GM23338 (cell line): ENCODE measurements at regions not wholly inside any gene's neighbourhood (a gene's known extent, or its start where the extent isn't known, plus 50 kb on each side); places are given as distances from the start of the nearest gene placed in this dataset.

Experiments
- ATAC-seq: fragments of 200-7000 bp; cut with Tn5 transposase; 3 replicates; pipeline ENCODE4 v1.9.1; 2020
- DNase-seq: peaks from one replicate; pipeline ENCODE4 v3.0.0-alpha.2; 2015; ENCODE audit warnings: low spot score
- H2AFZ ChIP-seq: fragments of 200-600 bp; sonication (generic); 2 replicates; pipeline ENCODE4 v1.8.0; 2016; ENCODE audit warnings: antibody characterized with exemption, mild to moderate bottlenecking, moderate library complexity
- H3F3A ChIP-seq: fragments of 200-600 bp; sonication (generic); replicated peaks from 2 replicates; pipeline ENCODE4 v1.8.0; 2017; ENCODE audit warnings: antibody characterized with exemption, mixed run types, low read depth
- H3K27ac ChIP-seq: fragments of 200-600 bp; sonication (generic); 2 replicates; pipeline ENCODE4 v1.6.1; 2016; ENCODE audit warnings: low read depth
- H3K27me3 ChIP-seq: fragments of 200-600 bp; sonication (generic); 2 replicates; pipeline ENCODE4 v1.8.0; 2016; ENCODE audit warnings: mild to moderate bottlenecking, mixed run types, moderate library complexity; ENCODE audit not compliant: insufficient read depth
- H3K36me3 ChIP-seq: fragments of 200-600 bp; sonication (generic); 2 replicates; pipeline ENCODE4 v1.8.0; 2016; ENCODE audit warnings: mild to moderate bottlenecking; ENCODE audit not compliant: insufficient read depth
- H3K4me1 ChIP-seq: fragments of 200-600 bp; sonication (generic); 2 replicates; pipeline ENCODE4 v1.8.0; 2016; ENCODE audit warnings: mild to moderate bottlenecking, moderate library complexity; ENCODE audit not compliant: insufficient read depth
- H3K4me2 ChIP-seq: fragments of 200-600 bp; sonication (generic); 2 replicates; pipeline ENCODE4 v1.7.1; 2017; ENCODE audit warnings: mixed run types
- H3K4me3 ChIP-seq: fragments of 200-600 bp; sonication (generic); 2 replicates; pipeline ENCODE4 v1.6.1; 2016; ENCODE audit warnings: mixed run types
- H3K79me2 ChIP-seq: fragments of 200-600 bp; sonication (generic); replicated peaks from 2 replicates; pipeline ENCODE4 v1.8.0; 2017; ENCODE audit warnings: mild to moderate bottlenecking; ENCODE audit not compliant: insufficient read depth
- H3K9me2 ChIP-seq: fragments of 200-600 bp; sonication (generic); 2 replicates; pipeline ENCODE4 v1.8.0; 2017; ENCODE audit not compliant: insufficient read depth
- H4K20me1 ChIP-seq: fragments of 200-600 bp; sonication (generic); replicated peaks from 2 replicates; pipeline ENCODE4 v1.8.0; 2017; ENCODE audit warnings: mild to moderate bottlenecking; ENCODE audit not compliant: insufficient read depth
- H3K27ac Mint-ChIP-seq: 2 replicates; pipeline ENCODE4 v1.8.0; 2020; ENCODE audit warnings: inconsistent platforms, mild to moderate bottlenecking, moderate library complexity, mixed read lengths
- H3K27me3 Mint-ChIP-seq: 3 replicates; pipeline ENCODE4 v1.8.0; 2022; ENCODE audit warnings: low read depth, mild to moderate bottlenecking, moderate library complexity, mixed read lengths, inconsistent platforms; ENCODE audit not compliant: insufficient read depth, poor library complexity
- H3K36me3 Mint-ChIP-seq: 3 replicates; pipeline ENCODE4 v1.8.0; 2021; ENCODE audit warnings: low read depth, mild to moderate bottlenecking, inconsistent platforms, moderate library complexity, mixed read lengths
- H3K4me1 Mint-ChIP-seq: 3 replicates; pipeline ENCODE4 v1.8.0; 2020; ENCODE audit warnings: mild to moderate bottlenecking, inconsistent platforms, mixed read lengths
- H3K4me3 Mint-ChIP-seq: 3 replicates; pipeline ENCODE4 v1.8.0; 2021; ENCODE audit warnings: moderate library complexity, mild to moderate bottlenecking, inconsistent platforms, mixed read lengths
- H3K9me3 Mint-ChIP-seq: 3 replicates; pipeline ENCODE4 v1.8.0; 2020; ENCODE audit warnings: moderate library complexity, mild to moderate bottlenecking, inconsistent platforms, mixed read lengths
- CREB1 ChIP-seq: fragments of 250-450 bp; sonication (Bioruptor Pico); IDR thresholded peaks from 2 replicates; pipeline ENCODE4 v1.5.0; 2020; ENCODE audit warnings: low read depth, mild to moderate bottlenecking, moderate library complexity
- EZH2 ChIP-seq: fragments of 200-600 bp; sonication (generic); IDR thresholded peaks from one replicate; pipeline ENCODE4 v1.8.0; 2017; ENCODE audit warnings: antibody characterized with exemption, mild to moderate bottlenecking, low read depth; ENCODE audit not compliant: unreplicated experiment
- EZH2phosphoT487 ChIP-seq: fragments of 200-600 bp; sonication (generic); IDR thresholded peaks from one replicate; pipeline ENCODE4 v1.8.1; 2018; ENCODE audit warnings: antibody characterized with exemption; ENCODE audit not compliant: unreplicated experiment
- JUNB ChIP-seq: IDR thresholded peaks from one replicate; pipeline ENCODE4 v1.6.1; 2016; ENCODE audit warnings: antibody characterized with exemption; ENCODE audit not compliant: unreplicated experiment
- NANOG ChIP-seq: IDR thresholded peaks from 2 replicates; pipeline ENCODE4 v1.6.1; 2016; ENCODE audit warnings: antibody characterized with exemption, borderline replicate concordance
- POLR2AphosphoS5 ChIP-seq: IDR thresholded peaks from 2 replicates; pipeline ENCODE4 v1.6.1; 2016; ENCODE audit warnings: antibody characterized with exemption, low read depth
- STAT1 ChIP-seq: IDR thresholded peaks from one replicate; pipeline ENCODE4 v1.6.1; 2016; ENCODE audit warnings: antibody characterized with exemption; ENCODE audit not compliant: unreplicated experiment
- ZNF114 ChIP-seq: fragments of 250-450 bp; sonication (Bioruptor Pico); IDR thresholded peaks from 2 replicates; pipeline ENCODE4 v1.5.0; 2020; ENCODE audit warnings: mild to moderate bottlenecking, moderate library complexity
- ZNF331 ChIP-seq: fragments of 250-450 bp; sonication (Bioruptor Pico); IDR thresholded peaks from 2 replicates; pipeline ENCODE4 v1.5.0; 2020; ENCODE audit warnings: low read depth, mild to moderate bottlenecking, moderate library complexity
- TF ChIP-seq, protein P1 (sequence below): IDR thresholded peaks from one replicate; pipeline ENCODE4 v1.6.1; 2018; ENCODE audit warnings: antibody characterized with exemption; ENCODE audit not compliant: unreplicated experiment
- TF ChIP-seq, protein P2 (sequence below): fragments of 250-450 bp; sonication (Bioruptor Pico); IDR thresholded peaks from 2 replicates; pipeline ENCODE4 v1.5.0; 2020; ENCODE audit warnings: mild to moderate bottlenecking, moderate library complexity
- TF ChIP-seq, protein P3 (sequence below), 2 experiments: fragments of 200-600 bp in 1 of 2; sonication (generic) in 1 of 2; conservative IDR thresholded peaks; 2 replicates each; pipeline versions ENCODE4 v1.5.1 to v1.6.1; 2016 to 2017; ENCODE audit warnings: antibody characterized with exemption in 2 of 2, low read depth in 2 of 2, mild to moderate bottlenecking in 2 of 2, moderate library complexity in 1 of 2
- TF ChIP-seq, protein P4 (sequence below): IDR thresholded peaks from 2 replicates; pipeline ENCODE4 v1.6.1; 2016; ENCODE audit warnings: antibody characterized with exemption

DNA sequence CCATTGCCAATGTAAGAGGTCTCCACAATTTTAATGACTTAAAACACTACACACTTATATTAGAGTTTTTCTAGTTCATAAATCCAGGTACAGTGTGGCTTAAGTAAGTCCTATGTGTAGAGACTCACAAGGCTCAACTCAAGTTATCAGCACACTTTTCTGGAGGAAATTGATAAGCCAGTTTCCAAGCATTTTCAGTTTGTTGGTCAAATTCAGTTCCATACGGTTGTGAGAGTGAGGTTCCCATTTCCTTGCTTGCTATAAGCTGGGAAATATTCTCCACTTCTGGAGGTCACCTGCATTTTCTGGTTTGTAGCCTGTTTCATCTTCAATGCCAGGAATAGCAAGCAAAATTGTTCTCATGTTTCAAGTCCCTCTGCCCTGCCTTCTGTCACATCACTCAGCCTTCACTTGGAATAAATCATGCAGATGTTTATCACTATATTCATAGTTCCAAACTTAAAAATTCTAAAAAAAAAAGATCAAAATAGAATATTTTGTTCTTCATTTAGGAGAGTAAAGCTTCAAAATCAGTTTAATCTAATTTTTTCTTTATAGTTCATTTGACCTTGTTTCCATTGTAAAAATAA is 1137.5 kb upstream of the INTU start:
- H3K27ac Mint-ChIP-seq = no peak overlapping the region
- Histone ChIP-seq H3K79me2 (no peaks in the 10 kb centered on the region), H3K36me3 (no peaks in the 10 kb centered on the region), H3K27me3 (no peaks in the 10 kb centered on the region), H3F3A (no peaks in the 10 kb centered on the region), H3K9me2 (0 out of 2 replicates have a peak, but pooled peaks cover 4% of the 10 kb centered on the region), H3K4me2 (no peak overlapping the region), H4K20me1 (no peaks in the 10 kb centered on the region), H3K4me1 (no peaks in the 10 kb centered on the region), H3K27ac (no peak overlapping the region), H2AFZ (no peak overlapping the region), H3K4me3 (no peak overlapping the region)
- ATAC-seq (no peak), DNase-seq (no peak)
- H3K36me3 Mint-ChIP-seq = peaks cover 3% of the 10 kb centered on the region; the same call in 1 of the 3 replicates
- no peak overlapping the region for H3K4me3 Mint-ChIP-seq
- TF ChIP-seq, protein P1, sequence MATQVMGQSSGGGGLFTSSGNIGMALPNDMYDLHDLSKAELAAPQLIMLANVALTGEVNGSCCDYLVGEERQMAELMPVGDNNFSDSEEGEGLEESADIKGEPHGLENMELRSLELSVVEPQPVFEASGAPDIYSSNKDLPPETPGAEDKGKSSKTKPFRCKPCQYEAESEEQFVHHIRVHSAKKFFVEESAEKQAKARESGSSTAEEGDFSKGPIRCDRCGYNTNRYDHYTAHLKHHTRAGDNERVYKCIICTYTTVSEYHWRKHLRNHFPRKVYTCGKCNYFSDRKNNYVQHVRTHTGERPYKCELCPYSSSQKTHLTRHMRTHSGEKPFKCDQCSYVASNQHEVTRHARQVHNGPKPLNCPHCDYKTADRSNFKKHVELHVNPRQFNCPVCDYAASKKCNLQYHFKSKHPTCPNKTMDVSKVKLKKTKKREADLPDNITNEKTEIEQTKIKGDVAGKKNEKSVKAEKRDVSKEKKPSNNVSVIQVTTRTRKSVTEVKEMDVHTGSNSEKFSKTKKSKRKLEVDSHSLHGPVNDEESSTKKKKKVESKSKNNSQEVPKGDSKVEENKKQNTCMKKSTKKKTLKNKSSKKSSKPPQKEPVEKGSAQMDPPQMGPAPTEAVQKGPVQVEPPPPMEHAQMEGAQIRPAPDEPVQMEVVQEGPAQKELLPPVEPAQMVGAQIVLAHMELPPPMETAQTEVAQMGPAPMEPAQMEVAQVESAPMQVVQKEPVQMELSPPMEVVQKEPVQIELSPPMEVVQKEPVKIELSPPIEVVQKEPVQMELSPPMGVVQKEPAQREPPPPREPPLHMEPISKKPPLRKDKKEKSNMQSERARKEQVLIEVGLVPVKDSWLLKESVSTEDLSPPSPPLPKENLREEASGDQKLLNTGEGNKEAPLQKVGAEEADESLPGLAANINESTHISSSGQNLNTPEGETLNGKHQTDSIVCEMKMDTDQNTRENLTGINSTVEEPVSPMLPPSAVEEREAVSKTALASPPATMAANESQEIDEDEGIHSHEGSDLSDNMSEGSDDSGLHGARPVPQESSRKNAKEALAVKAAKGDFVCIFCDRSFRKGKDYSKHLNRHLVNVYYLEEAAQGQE = no peak
- TF ChIP-seq STAT1 (no peak), NANOG (no peak), ZNF331 (no peak), EZH2 (no peak), ZNF114 (no peak), POLR2AphosphoS5 (no peak), JUNB (no peak), EZH2phosphoT487 (no peak), CREB1 (CRISPR knock-in tag) (no peak)
- TF ChIP-seq, protein P2, sequence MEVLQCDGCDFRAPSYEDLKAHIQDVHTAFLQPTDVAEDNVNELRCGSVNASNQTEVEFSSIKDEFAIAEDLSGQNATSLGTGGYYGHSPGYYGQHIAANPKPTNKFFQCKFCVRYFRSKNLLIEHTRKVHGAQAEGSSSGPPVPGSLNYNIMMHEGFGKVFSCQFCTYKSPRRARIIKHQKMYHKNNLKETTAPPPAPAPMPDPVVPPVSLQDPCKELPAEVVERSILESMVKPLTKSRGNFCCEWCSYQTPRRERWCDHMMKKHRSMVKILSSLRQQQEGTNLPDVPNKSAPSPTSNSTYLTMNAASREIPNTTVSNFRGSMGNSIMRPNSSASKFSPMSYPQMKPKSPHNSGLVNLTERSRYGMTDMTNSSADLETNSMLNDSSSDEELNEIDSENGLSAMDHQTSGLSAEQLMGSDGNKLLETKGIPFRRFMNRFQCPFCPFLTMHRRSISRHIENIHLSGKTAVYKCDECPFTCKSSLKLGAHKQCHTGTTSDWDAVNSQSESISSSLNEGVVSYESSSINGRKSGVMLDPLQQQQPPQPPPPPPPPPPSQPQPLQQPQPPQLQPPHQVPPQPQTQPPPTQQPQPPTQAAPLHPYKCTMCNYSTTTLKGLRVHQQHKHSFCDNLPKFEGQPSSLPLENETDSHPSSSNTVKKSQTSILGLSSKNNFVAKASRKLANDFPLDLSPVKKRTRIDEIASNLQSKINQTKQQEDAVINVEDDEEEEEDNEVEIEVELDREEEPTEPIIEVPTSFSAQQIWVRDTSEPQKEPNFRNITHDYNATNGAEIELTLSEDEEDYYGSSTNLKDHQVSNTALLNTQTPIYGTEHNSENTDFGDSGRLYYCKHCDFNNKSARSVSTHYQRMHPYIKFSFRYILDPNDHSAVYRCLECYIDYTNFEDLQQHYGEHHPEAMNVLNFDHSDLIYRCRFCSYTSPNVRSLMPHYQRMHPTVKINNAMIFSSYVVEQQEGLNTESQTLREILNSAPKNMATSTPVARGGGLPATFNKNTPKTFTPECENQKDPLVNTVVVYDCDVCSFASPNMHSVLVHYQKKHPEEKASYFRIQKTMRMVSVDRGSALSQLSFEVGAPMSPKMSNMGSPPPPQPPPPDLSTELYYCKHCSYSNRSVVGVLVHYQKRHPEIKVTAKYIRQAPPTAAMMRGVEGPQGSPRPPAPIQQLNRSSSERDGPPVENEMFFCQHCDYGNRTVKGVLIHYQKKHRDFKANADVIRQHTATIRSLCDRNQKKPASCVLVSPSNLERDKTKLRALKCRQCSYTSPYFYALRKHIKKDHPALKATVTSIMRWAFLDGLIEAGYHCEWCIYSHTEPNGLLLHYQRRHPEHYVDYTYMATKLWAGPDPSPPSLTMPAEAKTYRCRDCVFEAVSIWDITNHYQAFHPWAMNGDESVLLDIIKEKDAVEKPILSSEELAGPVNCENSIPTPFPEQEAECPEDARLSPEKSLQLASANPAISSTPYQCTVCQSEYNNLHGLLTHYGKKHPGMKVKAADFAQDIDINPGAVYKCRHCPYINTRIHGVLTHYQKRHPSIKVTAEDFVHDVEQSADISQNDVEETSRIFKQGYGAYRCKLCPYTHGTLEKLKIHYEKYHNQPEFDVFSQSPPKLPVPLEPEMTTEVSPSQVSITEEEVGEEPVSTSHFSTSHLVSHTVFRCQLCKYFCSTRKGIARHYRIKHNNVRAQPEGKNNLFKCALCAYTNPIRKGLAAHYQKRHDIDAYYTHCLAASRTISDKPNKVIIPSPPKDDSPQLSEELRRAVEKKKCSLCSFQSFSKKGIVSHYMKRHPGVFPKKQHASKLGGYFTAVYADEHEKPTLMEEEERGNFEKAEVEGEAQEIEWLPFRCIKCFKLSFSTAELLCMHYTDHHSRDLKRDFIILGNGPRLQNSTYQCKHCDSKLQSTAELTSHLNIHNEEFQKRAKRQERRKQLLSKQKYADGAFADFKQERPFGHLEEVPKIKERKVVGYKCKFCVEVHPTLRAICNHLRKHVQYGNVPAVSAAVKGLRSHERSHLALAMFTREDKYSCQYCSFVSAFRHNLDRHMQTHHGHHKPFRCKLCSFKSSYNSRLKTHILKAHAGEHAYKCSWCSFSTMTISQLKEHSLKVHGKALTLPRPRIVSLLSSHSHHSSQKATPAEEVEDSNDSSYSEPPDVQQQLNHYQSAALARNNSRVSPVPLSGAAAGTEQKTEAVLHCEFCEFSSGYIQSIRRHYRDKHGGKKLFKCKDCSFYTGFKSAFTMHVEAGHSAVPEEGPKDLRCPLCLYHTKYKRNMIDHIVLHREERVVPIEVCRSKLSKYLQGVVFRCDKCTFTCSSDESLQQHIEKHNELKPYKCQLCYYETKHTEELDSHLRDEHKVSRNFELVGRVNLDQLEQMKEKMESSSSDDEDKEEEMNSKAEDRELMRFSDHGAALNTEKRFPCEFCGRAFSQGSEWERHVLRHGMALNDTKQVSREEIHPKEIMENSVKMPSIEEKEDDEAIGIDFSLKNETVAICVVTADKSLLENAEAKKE (CRISPR knock-in tag) = no peak
- TF ChIP-seq, protein P3, sequence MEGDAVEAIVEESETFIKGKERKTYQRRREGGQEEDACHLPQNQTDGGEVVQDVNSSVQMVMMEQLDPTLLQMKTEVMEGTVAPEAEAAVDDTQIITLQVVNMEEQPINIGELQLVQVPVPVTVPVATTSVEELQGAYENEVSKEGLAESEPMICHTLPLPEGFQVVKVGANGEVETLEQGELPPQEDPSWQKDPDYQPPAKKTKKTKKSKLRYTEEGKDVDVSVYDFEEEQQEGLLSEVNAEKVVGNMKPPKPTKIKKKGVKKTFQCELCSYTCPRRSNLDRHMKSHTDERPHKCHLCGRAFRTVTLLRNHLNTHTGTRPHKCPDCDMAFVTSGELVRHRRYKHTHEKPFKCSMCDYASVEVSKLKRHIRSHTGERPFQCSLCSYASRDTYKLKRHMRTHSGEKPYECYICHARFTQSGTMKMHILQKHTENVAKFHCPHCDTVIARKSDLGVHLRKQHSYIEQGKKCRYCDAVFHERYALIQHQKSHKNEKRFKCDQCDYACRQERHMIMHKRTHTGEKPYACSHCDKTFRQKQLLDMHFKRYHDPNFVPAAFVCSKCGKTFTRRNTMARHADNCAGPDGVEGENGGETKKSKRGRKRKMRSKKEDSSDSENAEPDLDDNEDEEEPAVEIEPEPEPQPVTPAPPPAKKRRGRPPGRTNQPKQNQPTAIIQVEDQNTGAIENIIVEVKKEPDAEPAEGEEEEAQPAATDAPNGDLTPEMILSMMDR (conservative IDR thresholded peaks at IDR 0.05; ENCODE audit: low read depth in 2 of 2) = no peak
- TF ChIP-seq, protein P4, sequence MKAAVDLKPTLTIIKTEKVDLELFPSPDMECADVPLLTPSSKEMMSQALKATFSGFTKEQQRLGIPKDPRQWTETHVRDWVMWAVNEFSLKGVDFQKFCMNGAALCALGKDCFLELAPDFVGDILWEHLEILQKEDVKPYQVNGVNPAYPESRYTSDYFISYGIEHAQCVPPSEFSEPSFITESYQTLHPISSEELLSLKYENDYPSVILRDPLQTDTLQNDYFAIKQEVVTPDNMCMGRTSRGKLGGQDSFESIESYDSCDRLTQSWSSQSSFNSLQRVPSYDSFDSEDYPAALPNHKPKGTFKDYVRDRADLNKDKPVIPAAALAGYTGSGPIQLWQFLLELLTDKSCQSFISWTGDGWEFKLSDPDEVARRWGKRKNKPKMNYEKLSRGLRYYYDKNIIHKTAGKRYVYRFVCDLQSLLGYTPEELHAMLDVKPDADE = no peak
- no peaks in the 10 kb centered on the region for H3K4me1 Mint-ChIP-seq
- H3K9me3 Mint-ChIP-seq = peaks cover 4% of the 10 kb centered on the region; the same call in 2 of the 3 replicates
- H3K27me3 Mint-ChIP-seq = no peaks in the 10 kb centered on the region
